SK-N-SH (cell line): ENCODE measurements at regions not wholly inside any gene's neighbourhood (a gene's known extent, or its start where the extent isn't known, plus 50 kb on each side); places are given as distances from the start of the nearest gene placed in this dataset.

Experiments
- CTCF ChIA-PET: fragments of 300-600, 350-600 bp; formaldehyde crosslinking; extraction: SDS; loops from one replicate; lab custom pipeline; 2021; lab: Yijun Ruan, JAX
- POLR2A ChIA-PET: fragments of 350-600 bp; sonication (Branson Sonifier 250); formaldehyde crosslinking; extraction: SDS; loops from one replicate; lab custom pipeline; 2020; ENCODE audit warnings: antibody characterized with exemption, inconsistent platforms; lab: Yijun Ruan, JAX
- DNase-seq: peaks from one replicate; pipeline ENCODE4 v3.0.0; 2012
- H2AFZ ChIP-seq: fragments of 200-600 bp; sonication (generic); 2 replicates; pipeline ENCODE4 v1.8.1; 2016; ENCODE audit warnings: antibody characterized with exemption, mild to moderate bottlenecking, low read depth
- H3F3A ChIP-seq: fragments of 200-600 bp; sonication (generic); replicated peaks from 2 replicates; pipeline ENCODE3; 2016; ENCODE audit warnings: antibody characterized with exemption, mild to moderate bottlenecking; ENCODE audit not compliant: insufficient read depth
- H3K27ac ChIP-seq, 2 experiments: fragments of 200-500 bp in 1 of 2; fragments of 200-600 bp in 1 of 2; sonication (Bioruptor generic) in 1 of 2; sonication (generic), shearing (Covaris generic) in 1 of 2; 2 replicates each; pipeline versions ENCODE4 v1.5.1 to v1.6.1; 2014 to 2016; ENCODE audit warnings: low read depth in 2 of 2, inconsistent platforms in 1 of 2, low read length in 1 of 2, mild to moderate bottlenecking in 1 of 2, mixed read lengths in 1 of 2
- H3K27me3 ChIP-seq: fragments of 200-600 bp; sonication (generic), shearing (Covaris generic); 2 replicates; pipeline ENCODE4 v1.6.1; 2016; ENCODE audit warnings: mixed run types; ENCODE audit not compliant: insufficient read depth
- H3K36me3 ChIP-seq, 2 experiments: fragments of 200-500 bp in 1 of 2; fragments of 200-600 bp in 1 of 2; sonication (Bioruptor generic) in 1 of 2; sonication (generic) in 1 of 2; replicated peaks in 1 of 2; 2 replicates each; pipeline versions ENCODE3 to v1.5.1; 2014 to 2016; ENCODE audit warnings: low read length in 1 of 2, mild to moderate bottlenecking in 1 of 2; ENCODE audit not compliant: insufficient read depth in 2 of 2, control insufficient read depth in 1 of 2
- H3K4me1 ChIP-seq, 2 experiments: fragments of 200-500 bp in 1 of 2; fragments of 200-600 bp in 1 of 2; sonication (Bioruptor generic) in 1 of 2; sonication (generic), shearing (Covaris generic) in 1 of 2; 2 replicates each; pipeline versions ENCODE4 v1.5.1 to v1.6.1; 2014 to 2016; ENCODE audit warnings: low read depth in 1 of 2, low read length in 1 of 2, mixed run types in 1 of 2; ENCODE audit not compliant: insufficient read depth in 2 of 2, control insufficient read depth in 1 of 2
- H3K4me2 ChIP-seq: fragments of 200-600 bp; sonication (generic), shearing (Covaris generic); 2 replicates; pipeline ENCODE4 v1.6.1; 2017; ENCODE audit warnings: mixed run types
- H3K4me3 ChIP-seq, 2 experiments: fragments of 200-500 bp in 1 of 2; fragments of 200-600 bp in 1 of 2; sonication (Bioruptor generic) in 1 of 2; sonication (generic), shearing (Covaris generic) in 1 of 2; 2 replicates each; pipeline versions ENCODE4 v1.5.1 to v1.8.1; 2014 to 2016; ENCODE audit warnings: low read depth in 2 of 2, inconsistent platforms in 1 of 2, low read length in 1 of 2, mild to moderate bottlenecking in 1 of 2, mixed read lengths in 1 of 2, moderate library complexity in 1 of 2
- H3K79me2 ChIP-seq: fragments of 200-600 bp; sonication (generic); 2 replicates; pipeline ENCODE4 v1.8.1; 2017; ENCODE audit warnings: mild to moderate bottlenecking; ENCODE audit not compliant: insufficient read depth
- H3K9ac ChIP-seq: fragments of 200-600 bp; sonication (generic); 2 replicates; pipeline ENCODE4 v1.6.1; 2017; ENCODE audit warnings: mixed run types
- H3K9me2 ChIP-seq: fragments of 200-600 bp; sonication (generic); 2 replicates; pipeline ENCODE4 v1.6.1; 2017; ENCODE audit warnings: mixed run types
- H3K9me3 ChIP-seq: fragments of 200-600 bp; sonication (generic); 2 replicates; pipeline ENCODE4 v1.6.1; 2017; ENCODE audit warnings: mixed run types, mild to moderate bottlenecking, moderate library complexity
- H4K20me1 ChIP-seq: fragments of 200-600 bp; sonication (generic); 2 replicates; pipeline ENCODE4 v1.6.1; 2017; ENCODE audit warnings: mild to moderate bottlenecking, mixed run types; ENCODE audit not compliant: insufficient read depth
- CHD2 ChIP-seq: fragments of 150-350 bp; IDR thresholded peaks from 2 replicates; pipeline ENCODE4 v1.6.1; 2018; ENCODE audit warnings: low read length; ENCODE audit not compliant: partially characterized antibody
- EP300 ChIP-seq, 2 experiments: IDR thresholded peaks; 2 replicates each; pipeline versions ENCODE4 v1.4.0 to v1.6.1; 2012; ENCODE audit warnings: borderline replicate concordance in 1 of 2, low read depth in 1 of 2, low read length in 1 of 2
- FOXJ3 ChIP-seq: sonication (generic); formaldehyde crosslinking; IDR thresholded peaks from 2 replicates; pipeline ENCODE4 v1.5.1; 2020; ENCODE audit warnings: mild to moderate bottlenecking, missing genetic modification reagents
- FOXM1 ChIP-seq: IDR thresholded peaks from 2 replicates; pipeline ENCODE4 v1.4.0; 2012; ENCODE audit warnings: low read depth, mild to moderate bottlenecking
- GATA2 ChIP-seq: sonication (generic); formaldehyde crosslinking; IDR thresholded peaks from 2 replicates; pipeline ENCODE4 v1.5.0; 2020; ENCODE audit warnings: mild to moderate bottlenecking, missing genetic modification reagents
- IRF3 ChIP-seq: fragments of 150-350 bp; IDR thresholded peaks from 2 replicates; pipeline ENCODE4 v1.6.1; 2016; ENCODE audit warnings: mild to moderate bottlenecking, low read depth, low read length
- JUND ChIP-seq: IDR thresholded peaks from 2 replicates; pipeline ENCODE4 v1.4.0; 2012
- MXI1 ChIP-seq: IDR thresholded peaks from 2 replicates; pipeline ENCODE4 v1.6.1; 2012; ENCODE audit warnings: mild to moderate bottlenecking, low read depth, low read length, improper control_type of control experiment
- POLR2AphosphoS5 ChIP-seq: IDR thresholded peaks from 2 replicates; pipeline ENCODE4 v1.6.1; 2012; ENCODE audit warnings: low read depth, low read length
- RAD21 ChIP-seq: IDR thresholded peaks from 2 replicates; pipeline ENCODE4 v1.6.1; 2012; ENCODE audit warnings: mild to moderate bottlenecking, low read length
- REST ChIP-seq: IDR thresholded peaks from 2 replicates; pipeline ENCODE4 v1.6.1; 2012; ENCODE audit warnings: mild to moderate bottlenecking, low read depth, low read length, moderate library complexity
- RFX5 ChIP-seq: IDR thresholded peaks from 2 replicates; pipeline ENCODE4 v1.6.1; 2012; ENCODE audit warnings: mild to moderate bottlenecking, improper control_type of control experiment, low read length
- RXRA ChIP-seq: IDR thresholded peaks from 2 replicates; pipeline ENCODE4 v1.4.0; 2012; ENCODE audit warnings: low read depth, mild to moderate bottlenecking, borderline replicate concordance
- SMC3 ChIP-seq: IDR thresholded peaks from 2 replicates; pipeline ENCODE4 v1.6.1; 2012; ENCODE audit warnings: low read depth, low read length, improper control_type of control experiment
- TCF12 ChIP-seq: IDR thresholded peaks from 2 replicates; pipeline ENCODE4 v1.4.0; 2012
- TEAD4 ChIP-seq: IDR thresholded peaks from 2 replicates; pipeline ENCODE4 v1.4.0; 2012; ENCODE audit warnings: mild to moderate bottlenecking, borderline replicate concordance; ENCODE audit not compliant: insufficient read depth
- USF2 ChIP-seq: fragments of 150-350 bp; IDR thresholded peaks from 2 replicates; pipeline ENCODE4 v1.6.1; 2017; ENCODE audit warnings: antibody characterized with exemption, low read length, low read depth, borderline replicate concordance
- YY1 ChIP-seq: IDR thresholded peaks from 2 replicates; pipeline ENCODE4 v1.4.0; 2012; ENCODE audit warnings: low read depth, mild to moderate bottlenecking
- ZBTB33 ChIP-seq: IDR thresholded peaks from 2 replicates; pipeline ENCODE4 v1.4.0; 2012; ENCODE audit warnings: low read depth, borderline replicate concordance
- WGBS: methylation state at CpG from one replicate; pipeline ENCODE4 v1.1.6; 2017; ENCODE audit warnings: low lambda C conversion rate; 5-methylcytosine and 5-hydroxymethylcytosine counted together

- 85% methylated on average over 2 of the region's 2 CpGs for WGBS
- peaks cover 0 to 2% of the 10 kb centered on the region in 2 experiments; a peak in 1 of 4 replicates for H3K4me1 ChIP-seq
- H3F3A ChIP-seq = no peaks in the 10 kb centered on the region
- H3K4me2 ChIP-seq = no peak overlapping the region
- H3K9me2 ChIP-seq = no peaks in the 10 kb centered on the region
- no peaks in the 10 kb centered on the region for H3K36me3 ChIP-seq
- no peaks in the 10 kb centered on the region for H3K79me2 ChIP-seq
- ChIA-PET POLR2A (no interaction called here), CTCF (no interaction called here)
- H4K20me1 ChIP-seq = no peaks in the 10 kb centered on the region
- H3K27me3 ChIP-seq = no peaks in the 10 kb centered on the region
- H3K9me3 ChIP-seq = no peaks in the 10 kb centered on the region
- no peak for DNase-seq
- H3K27ac ChIP-seq = no peak overlapping the region
- no peak for TF ChIP-seq JUND
- TF ChIP-seq MXI1 = no peak
- TF ChIP-seq EP300 (IDR thresholded peaks at IDR 0.05; ENCODE audit: borderline replicate concordance in 1 of 2, low read depth in 1 of 2, low read length in 1 of 2) = no peak
- no peak for TF ChIP-seq POLR2AphosphoS5
- TF ChIP-seq RXRA = no peak
- TF ChIP-seq RAD21 = no peak
- TF ChIP-seq IRF3 = no peak
- TF ChIP-seq GATA2 (CRISPR knock-in tag) = no peak
- no peak for TF ChIP-seq TEAD4
- TF ChIP-seq TCF12 = no peak
- no peak for TF ChIP-seq SMC3
- no peak for TF ChIP-seq REST
- no peak for TF ChIP-seq RFX5
- no peak for TF ChIP-seq YY1
- no peak for TF ChIP-seq FOXM1
- no peak for TF ChIP-seq ZBTB33
- TF ChIP-seq FOXJ3 (CRISPR knock-in tag) = no peak
- no peak for TF ChIP-seq USF2
- TF ChIP-seq CHD2 = no peak
- TF ChIP-seq, all 33 proteins: peak for 0
- no peak overlapping the region for H3K9ac ChIP-seq
- no peak overlapping the region for H2AFZ ChIP-seq
- no peak overlapping the region for H3K4me3 ChIP-seq
Observed at GRCh38 chr4:124879195-124879594, 166.7 kb upstream of the ANKRD50 start.
